Stimulated activated naive CD8-positive, alpha-beta T cell treated with anti-CD3 and anti-CD28 coated beads, Interleukin-15, Interleukin-2, amounts not matched to agents 100 U/mL and 50 U/mL, for 24 hours (primary cell): ENCODE measurements at regions not wholly inside any gene's neighbourhood (a gene's known extent, or its start where the extent isn't known, plus 50 kb on each side); places are given as distances from the start of the nearest gene placed in this dataset.
"Not testable (repeated sequence)": the region's sequence is repeated elsewhere in the genome, so short reads cannot be mapped to it uniquely, and the experiment has no call there.

Source experiments
- ATAC-seq: fragments of 150-1000 bp; cut with Tn5 transposase; one replicate; pipeline ENCODE4 v1.10.0; 2021
- DNase-seq: peaks from one replicate; pipeline ENCODE4 v3.0.0; 2021

GRCh38 chr2:182638667-182639066 lies 77.4 kb upstream of the DNAJC10 start:
- DNase-seq (no peak), ATAC-seq (no peak)

DNA sequence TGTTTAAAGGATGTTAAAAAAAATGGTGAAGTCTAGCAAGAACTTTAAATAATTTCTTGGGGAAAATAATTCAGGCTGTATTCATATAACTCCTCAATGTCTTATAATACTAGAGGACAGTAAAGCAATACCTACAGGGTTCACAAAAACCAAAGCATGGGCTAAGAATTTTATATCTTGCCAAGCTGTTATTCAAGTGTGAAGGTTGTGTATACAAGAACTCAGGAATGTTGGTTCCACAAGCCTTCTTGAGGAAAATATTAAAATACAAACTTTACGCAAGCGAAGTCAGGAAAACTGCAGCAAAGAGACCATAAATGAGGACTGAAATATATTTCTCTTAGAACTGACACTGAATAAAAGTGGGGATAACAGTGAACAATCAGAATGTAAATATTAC lies 76.1 kb upstream of the DNAJC10 start:
- ATAC-seq (no peak), DNase-seq (no peak)

DNA sequence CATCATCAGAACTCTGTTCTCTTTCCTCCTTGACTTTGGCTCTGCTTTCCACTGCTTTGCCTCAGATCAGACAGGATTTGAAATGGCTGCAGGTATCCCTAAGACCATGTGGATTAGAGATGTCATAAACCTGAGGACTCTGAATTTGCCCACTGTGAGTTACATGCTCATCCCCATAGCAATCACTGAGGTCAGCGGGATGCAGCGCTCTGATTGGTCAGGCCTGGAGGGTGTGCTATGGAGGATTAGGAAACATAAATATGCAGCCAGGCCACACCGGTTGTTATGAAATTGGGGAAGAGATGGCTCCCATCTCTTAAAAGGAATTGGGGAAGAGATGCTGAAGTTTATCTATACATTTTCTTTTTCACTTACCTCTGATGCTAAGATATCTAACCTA lies 73.7 kb upstream of the DNAJC10 start:
- ATAC-seq (peak; percentile 71), DNase-seq (peak; percentile 7)

DNA sequence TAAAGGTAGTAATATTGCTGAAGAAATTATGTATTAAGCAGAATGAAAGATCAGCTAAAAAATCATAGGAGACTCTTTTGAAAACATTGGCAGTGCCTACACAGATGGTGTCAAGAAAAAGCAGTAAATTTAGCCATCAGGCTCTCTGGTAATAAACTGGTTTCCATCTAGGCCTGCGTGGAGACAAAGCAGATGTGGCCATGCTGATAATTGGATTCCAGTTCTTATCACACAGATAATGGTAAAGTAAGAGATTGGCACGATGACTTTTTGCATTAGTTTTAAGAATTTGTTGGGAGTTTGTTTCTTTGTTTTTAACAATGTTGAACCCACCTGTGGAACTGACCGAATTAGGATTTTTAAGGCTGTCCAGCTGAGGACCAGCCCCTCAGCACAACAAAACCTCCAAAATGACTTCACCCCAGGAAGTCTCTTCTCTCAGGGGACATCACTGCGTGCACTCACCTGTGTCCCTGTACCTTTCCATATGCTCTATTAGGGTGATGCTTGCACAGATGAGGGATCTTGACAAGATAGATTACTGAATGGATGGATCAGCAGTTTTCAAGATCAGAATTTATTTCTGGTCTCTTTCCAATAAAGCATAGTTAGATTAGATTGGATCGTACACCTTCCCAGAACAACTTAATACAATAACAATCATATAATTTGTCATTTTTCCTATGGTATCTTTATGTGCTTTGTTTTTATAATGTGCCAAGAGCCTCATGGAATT lies 69.1 kb upstream of the DNAJC10 start:
- no peak for ATAC-seq
- DNase-seq: no peak

DNA sequence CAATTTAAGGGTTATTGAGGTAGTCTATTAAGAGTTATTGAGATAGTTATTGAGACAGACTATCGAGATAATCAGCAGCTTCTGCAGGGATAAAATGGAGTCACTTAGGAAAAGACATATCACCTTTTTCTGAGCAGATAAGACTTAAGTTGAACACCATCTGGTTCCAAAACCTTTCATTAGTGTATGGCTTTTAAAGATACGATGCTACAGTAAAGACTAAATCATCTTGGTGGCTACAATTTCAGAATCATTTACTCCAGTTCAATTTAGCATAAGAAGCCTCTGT lies 68.6 kb upstream of the DNAJC10 start:
- ATAC-seq: no peak
- DNase-seq: no peak

DNA sequence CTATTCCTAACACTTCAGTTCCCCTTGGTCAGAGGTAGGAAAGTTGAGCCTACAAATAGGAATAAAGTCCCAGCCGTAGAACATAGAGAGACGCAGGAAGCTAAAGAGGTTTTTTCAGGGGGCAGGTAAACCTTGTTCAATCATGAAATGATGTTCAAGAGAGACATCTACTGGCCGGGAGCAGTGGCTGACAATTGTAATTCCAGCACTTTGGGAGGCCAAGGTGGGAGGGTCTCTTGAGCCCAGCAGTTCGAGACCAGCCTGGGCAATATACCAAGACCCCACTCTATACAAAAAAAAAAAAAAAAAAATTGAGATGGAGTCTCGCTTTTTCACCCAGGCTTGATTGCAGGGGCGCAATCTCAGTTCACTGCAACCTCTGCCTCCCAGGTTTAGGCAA lies 66.7 kb upstream of the DNAJC10 start:
- ATAC-seq (no peak), DNase-seq (no peak)

DNA sequence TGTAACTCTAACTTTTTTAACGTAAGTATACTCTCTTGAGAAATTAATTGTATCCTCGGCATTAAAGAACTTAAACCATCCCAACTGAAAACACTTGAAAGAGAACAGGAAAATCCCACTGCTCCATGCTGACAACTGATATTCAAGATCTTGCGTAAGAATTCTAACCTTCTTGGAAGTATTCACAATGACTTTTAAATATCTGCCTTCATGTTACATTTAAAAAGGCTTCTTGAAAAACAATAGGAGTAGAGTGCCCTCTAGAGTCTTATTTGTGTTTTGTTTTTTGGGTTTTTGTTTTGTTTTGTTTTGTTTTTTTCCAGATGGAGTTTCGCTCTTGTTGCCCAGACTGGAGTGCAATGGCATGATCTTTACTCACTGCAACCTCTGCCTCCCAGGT lies 65.4 kb upstream of the DNAJC10 start:
- DNase-seq: no peak

DNA sequence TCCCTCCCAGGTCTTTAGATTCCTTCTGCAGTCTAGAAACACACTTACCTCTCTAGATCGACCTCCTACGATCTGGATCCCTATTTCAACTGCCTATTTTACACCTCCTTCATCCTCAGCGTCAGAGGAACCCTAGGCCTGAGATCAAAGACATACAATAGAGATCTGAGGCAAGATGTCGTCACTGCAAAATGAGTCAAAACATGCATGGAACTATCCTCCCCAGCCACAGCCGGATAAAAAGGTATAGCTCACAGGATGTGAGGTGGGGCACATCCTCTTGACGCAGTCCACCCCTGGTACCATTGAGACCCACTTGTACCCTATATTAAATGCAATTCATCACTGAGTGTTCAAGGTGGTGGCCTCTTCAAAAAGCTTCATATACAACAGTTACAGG lies 63.7 kb upstream of the DNAJC10 start:
- ATAC-seq (no peak), DNase-seq (no peak)

More for the DNA sequence above, 65.4 kb upstream of the DNAJC10 start:
- ATAC-seq: no peak

DNA sequence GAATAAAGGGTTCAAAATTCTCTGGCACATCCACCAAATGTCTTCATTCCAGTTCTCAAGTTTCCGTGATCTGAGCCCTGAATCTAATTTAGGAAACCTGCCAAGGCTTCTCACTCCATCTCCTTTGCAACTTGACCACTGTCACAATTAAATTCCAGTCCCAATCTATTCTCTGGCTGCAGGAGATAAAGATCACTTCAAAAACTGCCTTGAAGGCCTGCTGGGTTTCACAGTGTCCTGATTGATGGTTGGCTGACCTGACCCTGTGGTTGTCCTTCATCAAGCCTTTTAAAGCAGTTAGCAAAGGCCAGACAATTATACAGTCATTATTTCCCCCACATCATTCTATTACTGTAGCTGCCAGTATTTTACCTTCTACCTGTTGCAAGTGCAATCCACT lies 60.3 kb upstream of the DNAJC10 start:
- DNase-seq (no peak), ATAC-seq (no peak)

DNA sequence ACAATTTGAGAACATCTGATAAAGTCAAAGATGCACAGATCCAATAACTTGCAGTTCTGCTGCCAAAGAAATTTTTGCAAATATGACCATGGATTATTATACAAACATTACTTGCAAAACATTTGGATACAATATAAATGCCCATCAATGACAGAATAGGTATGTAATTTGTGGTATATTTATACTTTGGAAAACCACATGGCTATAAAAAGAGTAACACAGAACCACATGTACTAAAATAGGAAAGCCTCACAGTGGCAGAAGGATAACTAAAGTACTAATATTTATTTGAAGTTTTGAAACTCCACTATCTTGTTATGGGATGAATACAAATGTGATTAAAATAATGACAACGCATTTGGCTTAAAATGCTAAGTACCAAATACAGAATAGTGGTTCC lies 51.8 kb upstream of the DNAJC10 start:
- DNase-seq: no peak
- ATAC-seq: no peak

- not testable (repeated sequence) for ATAC-seq, DNase-seq
Measured at GRCh38 chr2:182665500-182665899, 50.6 kb upstream of the DNAJC10 start.
